Erythroblast (primary cell): ENCODE measurements at regions not wholly inside any gene's neighbourhood (a gene's known extent, or its start where the extent isn't known, plus 50 kb on each side); places are given as distances from the start of the nearest gene placed in this dataset.

Experiments used
- DNase-seq, 2 experiments: peaks; one replicate each; lab custom pipeline; 2025; lab: John Stamatoyannopoulos, UW
- GATA1 ChIP-seq: IDR thresholded peaks from 2 replicates; pipeline ENCODE4 v1.6.1; 2011; ENCODE audit warnings: low read depth, mild to moderate bottlenecking, control low read depth, low read length, moderate library complexity
- POLR2A ChIP-seq: IDR thresholded peaks from 2 replicates; pipeline ENCODE4 v1.6.1; 2011; ENCODE audit warnings: mild to moderate bottlenecking, low read length

GRCh38 chr12:111185206-111185888 lies 183.5 kb downstream of the PHETA1 start:
- no peak for TF ChIP-seq GATA1
- TF ChIP-seq POLR2A, result no peak
- DNase-seq, result no peak

- TF ChIP-seq GATA1 (no peak), POLR2A (no peak)
- DNase-seq, result no peak
Observed at GRCh38 chr12:111184161-111184560, 184.7 kb downstream of the PHETA1 start.

- DNase-seq, result no peak
Observed at GRCh38 chr12:111183094-111183493, 185.8 kb downstream of the PHETA1 start.

GRCh38 chr12:111182382-111182781 lies 186.5 kb downstream of the PHETA1 start:
- DNase-seq, result no peak
- TF ChIP-seq POLR2A (no peak), GATA1 (no peak)

More at GRCh38 chr12:111183094-111183493, 185.8 kb downstream of the PHETA1 start:
- TF ChIP-seq GATA1 (no peak), POLR2A (no peak)

GRCh38 chr12:111181143-111181726 lies 187.7 kb downstream of the PHETA1 start:
- TF ChIP-seq GATA1, result no peak
- no peak for DNase-seq

GRCh38 chr12:111180426-111181142 lies 188.3 kb downstream of the PHETA1 start:
- no peak for TF ChIP-seq GATA1
- no peak for TF ChIP-seq POLR2A
- no peak for DNase-seq

- TF ChIP-seq POLR2A, result no peak
- TF ChIP-seq GATA1, result no peak
- no peak for DNase-seq
Observed at GRCh38 chr12:111178181-111179081, 190.5 kb downstream of the PHETA1 start.

GRCh38 chr12:111175396-111176094 lies 193.3 kb downstream of the PHETA1 start:
- no peak for DNase-seq
- no peak for TF ChIP-seq POLR2A
- TF ChIP-seq GATA1, result no peak

GRCh38 chr12:111174961-111175345 lies 193.9 kb downstream of the PHETA1 start:
- no peak for TF ChIP-seq POLR2A
- no peak for TF ChIP-seq GATA1
- DNase-seq, result no peak

GRCh38 chr12:111174251-111174960 lies 194.5 kb downstream of the PHETA1 start:
- no peak for DNase-seq
- no peak for TF ChIP-seq POLR2A
- TF ChIP-seq GATA1, result no peak

- TF ChIP-seq GATA1, result no peak
- TF ChIP-seq POLR2A, result no peak
- no peak for DNase-seq
Observed at GRCh38 chr12:111173836-111174235, 195.1 kb downstream of the PHETA1 start.

- TF ChIP-seq POLR2A (no peak), GATA1 (no peak)
Observed at GRCh38 chr12:111173391-111173790, 195.5 kb downstream of the PHETA1 start.

More at GRCh38 chr12:111173391-111173790, 195.5 kb downstream of the PHETA1 start:
- DNase-seq, result no peak
